H1 (cell line): ENCODE measurements at regions not wholly inside any gene's neighbourhood (a gene's known extent, or its start where the extent isn't known, plus 50 kb on each side); places are given as distances from the start of the nearest gene placed in this dataset.

Experiments
- TF ChIP-seq, protein P1 (sequence below): IDR thresholded peaks from 2 replicates; pipeline ENCODE4 v1.6.1; 2012; ENCODE audit warnings: inconsistent platforms

DNA sequence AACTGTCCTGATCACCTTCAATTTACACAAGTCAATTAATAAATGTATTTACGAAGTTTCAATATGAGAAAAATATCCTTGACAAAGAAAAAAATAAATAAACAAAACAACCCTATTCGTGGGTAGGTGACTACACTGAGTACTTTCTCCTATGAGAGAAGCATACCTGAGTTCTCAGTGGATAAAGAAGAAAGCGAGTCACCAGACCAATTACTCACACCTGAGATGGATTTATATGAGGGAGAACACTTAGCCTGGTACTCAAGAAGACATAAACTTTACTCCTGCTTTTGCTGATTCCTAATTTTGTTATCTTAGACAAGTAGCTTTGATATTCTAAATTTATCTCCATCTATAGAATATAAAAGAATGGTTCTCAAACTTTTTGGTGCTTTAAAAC lies 735.2 kb upstream of the ANO3 start (continued):
- TF ChIP-seq, protein P1, sequence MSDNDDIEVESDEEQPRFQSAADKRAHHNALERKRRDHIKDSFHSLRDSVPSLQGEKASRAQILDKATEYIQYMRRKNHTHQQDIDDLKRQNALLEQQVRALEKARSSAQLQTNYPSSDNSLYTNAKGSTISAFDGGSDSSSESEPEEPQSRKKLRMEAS: no peak
